Fibroblast of mammary gland (primary cell): ENCODE measurements at regions not wholly inside any gene's neighbourhood (a gene's known extent, or its start where the extent isn't known, plus 50 kb on each side); places are given as distances from the start of the nearest gene placed in this dataset.

Source experiments
- DNase-seq: peaks from one replicate; pipeline ENCODE4 v3.0.0-alpha.2; 2010; ENCODE audit warnings: low read depth
- H3K4me3 ChIP-seq: 2 replicates; pipeline ENCODE4 v1.5.1; 2011; ENCODE audit warnings: low read depth, mild to moderate bottlenecking, low read length, moderate library complexity; ENCODE audit not compliant: control insufficient read depth
- TF ChIP-seq, protein P1 (sequence below): conservative IDR thresholded peaks from 2 replicates; pipeline ENCODE4 v1.5.1; 2011; ENCODE audit warnings: low read depth, low read length, inconsistent platforms; ENCODE audit not compliant: control insufficient read depth, insufficient read depth

DNA sequence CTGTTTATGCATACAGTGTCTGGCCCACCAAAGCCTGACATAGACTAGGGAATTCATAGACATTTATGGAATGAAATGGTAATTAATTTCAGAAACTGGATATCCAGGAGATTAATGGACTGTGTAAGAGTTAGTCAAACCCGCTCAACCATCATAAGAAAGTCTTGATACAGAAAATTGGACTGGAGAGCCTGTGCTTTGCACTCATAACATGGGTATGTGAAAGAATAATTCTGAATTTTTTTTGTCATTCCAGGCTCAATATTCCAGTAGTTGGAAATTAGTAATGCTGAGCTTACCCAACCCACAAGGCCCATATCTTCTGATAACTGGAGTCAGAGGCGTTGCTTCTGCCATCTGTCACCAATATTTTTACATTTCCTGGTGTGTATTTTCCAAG is 799.7 kb upstream of the IGFBP3 start:
- no peak for DNase-seq
- TF ChIP-seq, protein P1, sequence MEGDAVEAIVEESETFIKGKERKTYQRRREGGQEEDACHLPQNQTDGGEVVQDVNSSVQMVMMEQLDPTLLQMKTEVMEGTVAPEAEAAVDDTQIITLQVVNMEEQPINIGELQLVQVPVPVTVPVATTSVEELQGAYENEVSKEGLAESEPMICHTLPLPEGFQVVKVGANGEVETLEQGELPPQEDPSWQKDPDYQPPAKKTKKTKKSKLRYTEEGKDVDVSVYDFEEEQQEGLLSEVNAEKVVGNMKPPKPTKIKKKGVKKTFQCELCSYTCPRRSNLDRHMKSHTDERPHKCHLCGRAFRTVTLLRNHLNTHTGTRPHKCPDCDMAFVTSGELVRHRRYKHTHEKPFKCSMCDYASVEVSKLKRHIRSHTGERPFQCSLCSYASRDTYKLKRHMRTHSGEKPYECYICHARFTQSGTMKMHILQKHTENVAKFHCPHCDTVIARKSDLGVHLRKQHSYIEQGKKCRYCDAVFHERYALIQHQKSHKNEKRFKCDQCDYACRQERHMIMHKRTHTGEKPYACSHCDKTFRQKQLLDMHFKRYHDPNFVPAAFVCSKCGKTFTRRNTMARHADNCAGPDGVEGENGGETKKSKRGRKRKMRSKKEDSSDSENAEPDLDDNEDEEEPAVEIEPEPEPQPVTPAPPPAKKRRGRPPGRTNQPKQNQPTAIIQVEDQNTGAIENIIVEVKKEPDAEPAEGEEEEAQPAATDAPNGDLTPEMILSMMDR: no peak
- H3K4me3 ChIP-seq: no peak overlapping the region

DNA sequence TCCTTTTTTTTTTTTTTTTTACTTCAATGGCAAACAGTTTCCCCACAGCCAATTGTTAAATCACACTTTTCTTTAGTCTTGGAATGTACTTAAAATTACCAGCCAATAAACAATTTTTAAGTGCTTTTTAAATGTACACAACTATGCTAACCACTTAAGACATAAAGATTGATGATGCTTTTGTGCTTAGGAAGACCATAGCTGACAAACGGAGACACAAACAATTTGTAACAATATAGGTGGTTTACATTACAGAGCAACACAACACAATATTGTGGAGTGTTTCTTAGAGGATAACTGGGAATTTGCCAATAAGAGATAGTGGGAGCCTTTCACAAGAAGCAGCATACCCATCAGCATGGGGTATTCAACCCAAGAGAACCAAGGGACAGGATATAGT is 798.5 kb upstream of the IGFBP3 start:
- no peak overlapping the region for H3K4me3 ChIP-seq
- TF ChIP-seq, protein P1: no peak
- no peak for DNase-seq

DNA sequence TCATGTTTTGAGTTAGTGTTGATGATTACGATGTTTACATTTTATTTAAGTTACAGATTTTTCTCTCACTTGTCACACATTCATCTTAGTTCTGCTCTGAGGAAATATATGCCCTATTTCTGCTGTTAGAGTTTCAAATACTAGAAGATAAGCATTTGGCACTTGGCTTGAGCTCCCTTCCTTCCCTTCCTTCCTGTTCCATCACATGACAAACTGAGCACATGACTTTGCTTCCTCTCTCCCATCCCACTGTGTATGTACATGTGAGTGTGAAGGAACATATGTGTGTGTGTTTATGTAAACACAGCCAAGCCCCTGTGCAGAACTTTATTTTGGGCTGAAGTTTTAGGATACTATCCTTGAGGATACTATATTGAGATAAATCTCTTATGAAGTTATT is 795.9 kb upstream of the IGFBP3 start:
- DNase-seq: no peak
- no peak overlapping the region for H3K4me3 ChIP-seq
- TF ChIP-seq, protein P1: no peak

DNA sequence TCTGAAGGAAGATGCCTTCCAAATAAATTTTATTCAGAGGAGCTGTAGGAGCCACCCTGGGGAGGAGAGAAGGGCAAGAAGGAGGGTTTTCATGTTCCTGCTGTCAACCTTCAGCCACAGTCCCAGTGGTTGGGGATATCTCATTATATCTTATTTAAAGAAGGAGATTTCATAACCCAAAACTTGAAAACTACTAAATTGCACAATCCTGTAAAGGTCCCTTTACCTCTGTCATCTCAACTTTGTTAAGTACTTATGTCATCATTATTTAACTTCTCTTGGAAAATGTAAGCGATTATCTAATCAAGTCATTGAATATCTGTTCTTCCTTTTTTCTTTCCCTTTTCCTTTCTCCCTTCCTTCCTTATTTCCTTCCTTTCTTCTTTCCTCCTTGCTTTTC is 794.5 kb upstream of the IGFBP3 start:
- no peak overlapping the region for H3K4me3 ChIP-seq
- TF ChIP-seq, protein P1: no peak
- DNase-seq: no peak

DNA sequence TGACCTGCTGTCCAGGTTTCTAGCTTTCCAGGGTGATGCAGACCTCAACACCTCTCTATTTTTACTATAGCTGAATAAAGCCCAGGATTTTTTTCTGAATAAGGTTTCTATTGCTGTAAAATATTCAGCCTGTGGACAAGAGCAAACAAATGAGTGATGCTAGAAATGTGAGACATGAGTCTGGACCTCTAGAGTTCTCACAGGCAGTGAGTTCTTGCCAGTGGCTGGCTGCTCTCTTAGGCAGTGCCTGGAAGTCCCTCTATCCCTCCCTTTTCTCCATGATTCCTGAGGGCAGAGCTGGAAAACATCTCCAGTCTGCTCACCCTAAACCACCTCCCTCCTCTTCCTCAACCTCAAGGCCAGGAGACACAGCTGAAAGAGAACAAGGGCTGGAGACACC is 793.8 kb upstream of the IGFBP3 start:
- no peak overlapping the region for H3K4me3 ChIP-seq
- TF ChIP-seq, protein P1: no peak
- no peak for DNase-seq

DNA sequence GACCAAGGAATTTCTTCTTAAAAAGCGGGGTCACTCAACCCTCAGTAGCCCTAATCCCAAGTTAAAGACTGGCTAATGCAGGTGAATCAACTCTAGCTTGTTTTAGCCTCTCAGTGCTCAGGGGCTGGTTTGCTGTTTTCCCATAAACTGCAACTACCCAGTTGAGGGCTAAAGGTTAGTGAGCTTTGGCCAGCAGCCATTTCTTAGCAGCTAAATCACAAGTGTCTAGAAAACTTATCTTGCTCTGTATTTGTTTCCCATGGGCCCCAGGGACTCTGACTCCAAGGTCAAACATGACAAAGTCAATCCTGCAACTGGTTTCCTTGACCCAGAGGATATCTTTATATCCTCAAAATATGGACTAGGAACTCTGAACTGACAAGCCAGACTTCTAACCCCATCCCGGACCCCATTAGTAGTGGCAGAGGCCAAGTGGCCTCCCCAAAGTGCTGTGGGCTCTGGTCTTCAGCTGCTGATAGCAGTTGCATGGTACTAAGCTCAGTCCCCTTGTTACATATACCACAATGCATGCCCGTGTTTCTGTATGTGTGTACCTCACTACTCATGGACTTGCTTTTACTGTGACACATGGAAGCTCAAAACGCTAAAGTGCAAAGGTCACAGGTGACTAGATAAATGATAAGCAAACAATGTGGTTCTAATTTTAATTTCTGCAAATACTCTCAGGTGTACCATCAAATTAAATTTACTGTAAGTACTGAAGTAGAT is 793.0 kb upstream of the IGFBP3 start:
- TF ChIP-seq, protein P1: no peak
- DNase-seq: no peak
- no peak overlapping the region for H3K4me3 ChIP-seq
